ENCODE measurements at regions not wholly inside any gene's neighbourhood (a gene's known extent, or its start where the extent isn't known, plus 50 kb on each side); places are given as distances from the start of the nearest gene placed in this dataset.

DNA sequence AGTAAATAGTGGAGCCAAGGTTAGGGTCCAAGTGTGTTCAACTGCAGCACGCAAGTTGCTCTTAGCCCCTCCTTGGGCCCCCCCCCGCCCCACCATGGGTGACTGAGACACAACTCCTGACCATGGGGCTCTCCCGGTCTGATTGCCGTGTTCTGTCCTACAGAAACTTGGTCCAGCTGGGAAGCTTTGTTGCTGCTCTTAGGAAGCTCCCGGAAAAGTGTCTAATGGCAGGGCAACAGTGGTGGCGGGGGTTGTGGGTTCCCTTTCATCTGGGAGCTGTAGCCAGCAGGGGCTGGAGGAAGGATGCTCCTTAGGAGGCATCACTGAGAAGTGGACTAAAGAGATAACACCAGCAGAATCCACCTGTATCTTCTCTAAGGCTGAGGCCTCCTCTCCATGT, 111.1 kb downstream of the CYP26B1 start:
- peaks cover 0 to 3% of the 10 kb centered on the region in 2 donors for H3K27me3 Mint-ChIP-seq
- H3K4me3 Mint-ChIP-seq = no peak overlapping the region
- no peaks in the 10 kb centered on the region for H3K36me3 Mint-ChIP-seq
- no peaks in the 10 kb centered on the region for H3K36me3 ChIP-seq (ENCODE audit: insufficient read depth, low read length)
- no peak overlapping the region for H3K27ac Mint-ChIP-seq
- no peak for DNase-seq
- H3K9me3 Mint-ChIP-seq = no peaks in the 10 kb centered on the region
- no peak overlapping the region for H3K4me3 ChIP-seq (ENCODE audit: low read length in 2 of 2)
- CTCF ChIA-PET (ENCODE audit: partially characterized antibody) = no interaction called here
- POLR2A ChIA-PET (ENCODE audit: partially characterized antibody) = no interaction called here
- intact Hi-C loops (cut with micrococcal nuclease) = no loop called here
- no peaks in the 10 kb centered on the region for H3K4me1 Mint-ChIP-seq
- no peaks in the 10 kb centered on the region for H3K9me3 ChIP-seq (ENCODE audit: control insufficient read depth in 1 of 2, low read length in 2 of 2)
- no peaks in the 10 kb centered on the region for H3K27me3 ChIP-seq (ENCODE audit: insufficient read depth, low read length)
- no peaks in the 10 kb centered on the region for H3K4me1 ChIP-seq (ENCODE audit: insufficient read depth, low read length)
- no peak overlapping the region for H3K27ac ChIP-seq (ENCODE audit: low read depth, low read length)

DNA sequence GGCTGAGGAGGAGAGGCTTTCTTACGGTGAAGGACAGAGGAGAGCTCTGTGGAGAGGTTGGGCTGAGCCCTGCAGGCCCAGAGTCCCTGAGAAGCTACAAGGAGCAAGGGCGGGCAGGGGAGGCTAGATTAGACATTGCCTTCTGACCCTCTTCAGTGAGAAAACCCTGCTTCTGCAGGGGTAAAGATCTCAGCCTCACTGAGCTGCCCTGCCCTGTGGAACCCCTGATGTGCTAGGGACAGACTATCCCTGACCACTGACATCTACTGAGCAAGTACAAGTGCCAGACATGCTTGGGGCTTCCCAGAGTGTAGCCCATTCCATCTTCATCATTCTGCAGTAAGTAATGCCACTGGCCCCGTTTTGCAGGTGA, 111.5 kb downstream of the CYP26B1 start:
- POLR2A ChIA-PET (ENCODE audit: partially characterized antibody) = no interaction called here
- intact Hi-C loops (cut with micrococcal nuclease) = no loop called here
- CTCF ChIA-PET (ENCODE audit: partially characterized antibody) = no interaction called here

DNA sequence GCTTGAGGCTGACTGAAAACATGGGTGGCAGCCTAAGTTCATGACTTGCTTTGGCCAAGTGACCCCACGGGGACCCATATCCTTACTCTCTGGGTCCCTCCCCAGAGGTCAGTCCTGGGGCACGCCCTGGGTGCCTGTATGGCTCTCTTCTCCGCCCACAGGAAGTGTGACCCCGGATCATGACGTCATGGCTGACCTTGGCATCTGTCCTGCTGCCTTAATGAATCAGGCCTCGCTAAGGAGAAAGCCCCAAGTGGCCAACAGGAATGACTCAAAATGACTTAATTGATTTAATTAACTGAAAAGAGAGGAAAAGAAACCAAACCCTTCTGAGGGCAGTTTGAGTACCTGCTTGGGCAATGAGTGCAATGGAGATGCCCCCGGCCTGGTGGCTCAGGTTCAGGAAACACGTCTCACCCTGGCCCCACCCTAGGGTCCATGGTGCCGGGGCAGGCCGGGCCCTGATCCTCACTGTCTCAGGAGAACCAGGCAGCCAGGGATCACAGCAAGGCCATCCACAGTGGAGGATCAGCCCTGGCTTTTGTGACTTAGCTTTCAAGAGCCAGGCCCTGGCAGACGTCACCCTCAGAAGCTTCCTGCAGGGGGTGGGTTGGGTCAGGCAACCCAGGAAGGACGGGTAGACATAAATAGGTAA, 112.0 kb downstream of the CYP26B1 start:
- no peaks in the 10 kb centered on the region for H3K4me1 ChIP-seq (ENCODE audit: insufficient read depth, low read length)
- Mint-ChIP-seq H3K4me1 (no peaks in the 10 kb centered on the region), H3K27ac (no peak overlapping the region), H3K9me3 (no peaks in the 10 kb centered on the region), H3K27me3 (peaks cover 0 to 3% of the 10 kb centered on the region in 2 donors), H3K4me3 (no peak overlapping the region), H3K36me3 (no peaks in the 10 kb centered on the region)
- intact Hi-C loops (cut with micrococcal nuclease) = no loop called here
- no peaks in the 10 kb centered on the region for H3K9me3 ChIP-seq (ENCODE audit: control insufficient read depth in 1 of 2, low read length in 2 of 2)
- H3K36me3 ChIP-seq (ENCODE audit: insufficient read depth, low read length) = no peaks in the 10 kb centered on the region
- CTCF ChIA-PET (ENCODE audit: partially characterized antibody) = no interaction called here
- POLR2A ChIA-PET (ENCODE audit: partially characterized antibody) = no interaction called here
- H3K27me3 ChIP-seq (ENCODE audit: insufficient read depth, low read length) = no peaks in the 10 kb centered on the region
- no peak overlapping the region for H3K4me3 ChIP-seq (ENCODE audit: low read length in 2 of 2)
- DNase-seq = no peak
- no peak overlapping the region for H3K27ac ChIP-seq (ENCODE audit: low read depth, low read length)

More for the DNA sequence above, 111.5 kb downstream of the CYP26B1 start:
- Mint-ChIP-seq H3K27ac (no peak overlapping the region), H3K36me3 (no peaks in the 10 kb centered on the region), H3K27me3 (peaks cover 0 to 3% of the 10 kb centered on the region in 2 donors), H3K4me3 (no peak overlapping the region), H3K4me1 (no peaks in the 10 kb centered on the region), H3K9me3 (no peaks in the 10 kb centered on the region)
- no peaks in the 10 kb centered on the region for H3K9me3 ChIP-seq (ENCODE audit: control insufficient read depth in 1 of 2, low read length in 2 of 2)
- no peaks in the 10 kb centered on the region for H3K36me3 ChIP-seq (ENCODE audit: insufficient read depth, low read length)
- H3K27me3 ChIP-seq (ENCODE audit: insufficient read depth, low read length) = no peaks in the 10 kb centered on the region
- no peak overlapping the region for H3K27ac ChIP-seq (ENCODE audit: low read depth, low read length)
- no peak overlapping the region for H3K4me3 ChIP-seq (ENCODE audit: low read length in 2 of 2)
- no peaks in the 10 kb centered on the region for H3K4me1 ChIP-seq (ENCODE audit: insufficient read depth, low read length)
- DNase-seq = no peak

DNA sequence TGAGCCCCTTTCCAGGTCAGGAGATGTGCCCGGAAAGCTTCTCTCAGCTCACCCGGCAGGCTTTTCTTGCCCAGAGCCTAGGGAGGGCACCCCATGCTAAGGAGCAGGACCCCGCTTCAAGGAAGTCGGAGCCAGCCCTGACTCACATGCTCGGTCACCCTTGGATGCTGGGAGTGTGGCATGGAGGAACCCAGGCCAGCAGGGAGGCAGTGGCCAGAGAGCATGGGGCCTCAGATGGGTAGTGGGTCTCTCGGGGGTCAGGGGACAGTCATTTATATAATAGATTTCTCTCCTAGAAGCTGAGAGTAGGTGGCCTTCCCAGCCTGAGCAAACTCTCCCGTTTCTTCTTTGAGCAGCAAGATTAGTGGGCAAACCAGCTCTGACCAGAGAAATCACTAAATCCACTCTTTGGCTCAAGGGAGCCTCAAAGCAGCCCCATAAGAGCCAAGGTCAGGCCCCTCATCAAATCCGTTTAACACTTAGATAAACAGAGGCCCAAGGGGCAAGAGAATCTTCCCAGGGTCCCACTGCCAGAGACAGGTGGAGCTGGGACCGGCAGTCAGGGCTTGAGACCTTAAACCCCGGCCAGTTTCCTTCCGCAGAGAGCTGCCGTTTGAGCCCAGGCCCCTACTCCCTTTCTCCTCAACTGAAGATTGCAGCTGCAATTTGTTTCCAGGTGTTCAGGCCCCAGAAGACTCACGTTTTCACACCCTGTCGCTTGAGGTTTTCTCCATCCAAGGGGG, 113.1 kb downstream of the CYP26B1 start:
- Mint-ChIP-seq H3K4me3 (no peak overlapping the region), H3K4me1 (no peaks in the 10 kb centered on the region), H3K36me3 (no peaks in the 10 kb centered on the region), H3K27ac (no peak overlapping the region), H3K9me3 (no peaks in the 10 kb centered on the region), H3K27me3 (peaks cover 0 to 3% of the 10 kb centered on the region in 2 donors)
- Histone ChIP-seq H3K4me1 (ENCODE audit: insufficient read depth, low read length) (no peaks in the 10 kb centered on the region), H3K27me3 (ENCODE audit: insufficient read depth, low read length) (no peaks in the 10 kb centered on the region), H3K4me3 (ENCODE audit: low read length in 2 of 2) (no peak overlapping the region), H3K27ac (ENCODE audit: low read depth, low read length) (no peak overlapping the region), H3K9me3 (ENCODE audit: control insufficient read depth in 1 of 2, low read length in 2 of 2) (no peaks in the 10 kb centered on the region), H3K36me3 (ENCODE audit: insufficient read depth, low read length) (no peaks in the 10 kb centered on the region)
- DNase-seq = no peak
- ChIA-PET CTCF (ENCODE audit: partially characterized antibody) (no interaction called here), POLR2A (ENCODE audit: partially characterized antibody) (no interaction called here)
- intact Hi-C loops (cut with micrococcal nuclease) = no loop called here

DNA sequence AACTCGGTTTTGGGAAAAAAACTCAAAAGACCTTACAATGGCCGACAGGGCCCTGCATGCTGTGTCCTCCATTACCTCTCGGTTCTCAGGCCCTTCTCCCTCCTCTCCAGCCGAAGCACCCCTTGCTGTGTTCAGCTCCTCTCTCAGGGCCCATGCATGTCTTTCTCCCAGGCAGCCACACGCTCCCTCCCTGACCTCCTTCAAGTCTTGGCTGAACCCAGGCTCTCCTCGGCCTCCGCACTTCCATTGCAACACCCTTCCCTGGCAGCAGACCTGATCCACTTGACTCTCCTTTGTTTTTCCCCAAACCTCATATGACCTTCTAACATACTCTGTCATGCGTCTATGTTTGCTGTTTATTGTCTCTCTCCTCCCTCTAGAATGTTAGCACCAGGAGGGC, 114.0 kb downstream of the CYP26B1 start:
- no peak overlapping the region for H3K4me3 ChIP-seq (ENCODE audit: low read length in 2 of 2)
- Mint-ChIP-seq H3K9me3 (no peaks in the 10 kb centered on the region), H3K27ac (no peak overlapping the region), H3K4me3 (no peak overlapping the region), H3K27me3 (peaks cover 0 to 3% of the 10 kb centered on the region in 2 donors), H3K4me1 (no peaks in the 10 kb centered on the region), H3K36me3 (no peaks in the 10 kb centered on the region)
- POLR2A ChIA-PET (ENCODE audit: partially characterized antibody) = no interaction called here
- CTCF ChIA-PET (ENCODE audit: partially characterized antibody) = no interaction called here
- no peak for DNase-seq
- no peaks in the 10 kb centered on the region for H3K27me3 ChIP-seq (ENCODE audit: insufficient read depth, low read length)
- H3K9me3 ChIP-seq (ENCODE audit: control insufficient read depth in 1 of 2, low read length in 2 of 2) = no peaks in the 10 kb centered on the region
- no peaks in the 10 kb centered on the region for H3K36me3 ChIP-seq (ENCODE audit: insufficient read depth, low read length)
- no peak overlapping the region for H3K27ac ChIP-seq (ENCODE audit: low read depth, low read length)
- intact Hi-C loops (cut with micrococcal nuclease) = no loop called here
- H3K4me1 ChIP-seq (ENCODE audit: insufficient read depth, low read length) = no peaks in the 10 kb centered on the region

DNA sequence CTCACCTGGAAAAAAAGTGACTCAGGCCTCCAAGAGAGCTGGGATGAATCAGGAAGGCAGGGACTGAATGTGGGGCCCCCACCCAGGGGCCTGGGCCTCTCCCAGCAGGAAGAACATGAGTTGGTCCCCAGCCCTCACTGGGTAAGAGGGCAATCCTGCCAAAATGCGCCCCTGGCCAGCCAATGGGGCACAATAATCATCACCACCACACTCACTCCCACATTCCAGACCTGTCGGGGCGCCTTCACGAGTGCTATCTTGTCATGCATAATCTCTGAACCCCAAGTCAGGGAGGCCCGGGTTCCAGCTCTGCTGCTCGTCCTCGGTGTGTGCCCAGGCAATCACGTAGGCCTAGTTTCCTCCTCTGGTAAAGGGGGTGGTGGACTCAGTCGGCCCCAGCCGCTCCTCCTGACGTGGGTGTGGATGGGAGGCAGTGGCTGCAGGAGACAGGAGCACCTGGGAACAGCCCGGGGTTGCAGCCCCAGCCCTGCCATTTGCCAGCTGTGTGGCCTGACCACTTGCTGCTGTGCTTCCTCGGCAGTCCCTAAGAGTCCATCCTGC, 115.1 kb downstream of the CYP26B1 start:
- Histone ChIP-seq H3K9me3 (ENCODE audit: control insufficient read depth in 1 of 2, low read length in 2 of 2) (no peaks in the 10 kb centered on the region), H3K4me1 (ENCODE audit: insufficient read depth, low read length) (no peaks in the 10 kb centered on the region), H3K27ac (ENCODE audit: low read depth, low read length) (no peak overlapping the region), H3K4me3 (ENCODE audit: low read length in 2 of 2) (no peak overlapping the region), H3K36me3 (ENCODE audit: insufficient read depth, low read length) (no peaks in the 10 kb centered on the region), H3K27me3 (ENCODE audit: insufficient read depth, low read length) (no peaks in the 10 kb centered on the region)
- no peaks in the 10 kb centered on the region for H3K4me1 Mint-ChIP-seq
- H3K27ac Mint-ChIP-seq = no peak overlapping the region
- intact Hi-C loops (cut with micrococcal nuclease) = no loop called here
- DNase-seq = no peak
- no peaks in the 10 kb centered on the region for H3K9me3 Mint-ChIP-seq
- H3K4me3 Mint-ChIP-seq = no peak overlapping the region
- peaks cover 0 to 2% of the 10 kb centered on the region in 2 donors for H3K27me3 Mint-ChIP-seq
- POLR2A ChIA-PET (ENCODE audit: partially characterized antibody) = no interaction called here
- CTCF ChIA-PET (ENCODE audit: partially characterized antibody) = no interaction called here
- no peaks in the 10 kb centered on the region for H3K36me3 Mint-ChIP-seq

DNA sequence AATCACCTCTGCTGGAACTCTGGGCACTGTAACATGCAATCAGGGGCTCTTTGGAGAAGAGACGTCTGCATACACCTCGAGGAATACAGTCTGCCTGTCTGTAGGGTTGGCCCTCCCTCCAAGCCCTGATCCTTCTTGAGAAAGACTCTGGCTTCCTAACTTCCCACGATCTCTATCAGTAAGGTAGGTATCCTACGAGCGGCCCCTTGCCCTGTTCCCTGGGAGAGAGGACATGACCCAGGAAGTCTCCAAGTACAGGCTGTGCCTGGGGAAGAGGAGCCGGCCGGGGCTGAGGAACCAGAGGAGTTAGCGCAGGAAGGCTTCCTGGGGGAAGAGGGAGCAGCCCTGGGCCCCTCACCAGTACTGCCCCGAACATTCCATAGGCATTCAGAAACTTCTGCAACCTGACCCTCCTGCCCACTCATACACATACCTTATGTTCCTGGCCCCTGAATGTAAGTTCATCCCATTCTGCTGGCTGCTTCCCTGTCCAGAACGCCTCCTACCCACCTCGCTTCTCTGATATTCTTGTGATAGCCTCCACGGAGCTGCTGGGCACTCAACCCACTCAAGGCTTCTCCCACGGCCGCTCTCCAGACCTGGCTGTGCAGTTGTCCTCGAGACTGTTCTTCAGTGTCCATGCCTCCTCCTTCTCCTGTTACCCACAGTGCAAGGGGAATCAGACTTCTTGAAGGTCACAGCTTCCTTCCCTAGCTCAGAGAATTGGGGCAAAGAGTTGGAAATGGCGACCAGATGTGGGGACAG, 116.1 kb downstream of the CYP26B1 start:
- Mint-ChIP-seq H3K4me3 (no peak overlapping the region), H3K36me3 (no peaks in the 10 kb centered on the region), H3K27ac (no peak overlapping the region), H3K9me3 (no peaks in the 10 kb centered on the region), H3K4me1 (no peaks in the 10 kb centered on the region), H3K27me3 (peaks cover 0 to 2% of the 10 kb centered on the region in 2 donors)
- DNase-seq = no peak
- no peak overlapping the region for H3K27ac ChIP-seq (ENCODE audit: low read depth, low read length)
- no peaks in the 10 kb centered on the region for H3K36me3 ChIP-seq (ENCODE audit: insufficient read depth, low read length)
- H3K4me3 ChIP-seq (ENCODE audit: low read length in 2 of 2) = no peak overlapping the region
- H3K4me1 ChIP-seq (ENCODE audit: insufficient read depth, low read length) = no peaks in the 10 kb centered on the region
- intact Hi-C loops (cut with micrococcal nuclease) = no loop called here
- POLR2A ChIA-PET (ENCODE audit: partially characterized antibody) = no interaction called here
- CTCF ChIA-PET (ENCODE audit: partially characterized antibody) = no interaction called here
- no peaks in the 10 kb centered on the region for H3K9me3 ChIP-seq (ENCODE audit: control insufficient read depth in 1 of 2, low read length in 2 of 2)
- no peaks in the 10 kb centered on the region for H3K27me3 ChIP-seq (ENCODE audit: insufficient read depth, low read length)
